ENCODE measurements at regions not wholly inside any gene's neighbourhood (a gene's known extent, or its start where the extent isn't known, plus 50 kb on each side); places are given as distances from the start of the nearest gene placed in this dataset.

GRCh38 chr13:105643966-105644365 lies 891.5 kb downstream of the EFNB2 start:
- no peak for DNase-seq

DNA sequence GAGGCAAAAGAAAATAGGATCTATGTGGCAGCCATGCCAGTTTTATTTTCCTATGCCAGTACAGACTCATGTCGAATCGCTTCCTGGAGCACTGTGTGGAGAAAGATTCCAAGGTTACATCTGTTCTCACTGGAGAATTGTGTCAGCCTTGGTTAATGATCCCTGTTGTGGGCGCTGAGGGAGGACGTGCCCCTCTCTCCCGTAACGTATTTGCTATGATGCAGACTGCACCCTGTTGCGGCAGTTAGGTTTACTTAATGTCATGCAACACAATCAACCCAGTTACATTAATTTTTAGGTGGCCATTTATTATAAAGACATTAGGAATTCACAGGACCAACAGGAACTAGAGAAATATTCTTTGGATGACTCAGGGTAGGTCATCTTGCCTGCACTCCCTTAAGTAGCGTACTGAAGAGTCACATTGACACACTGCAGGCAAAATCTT lies 892.9 kb downstream of the EFNB2 start:
- DNase-seq, result no peak

DNA sequence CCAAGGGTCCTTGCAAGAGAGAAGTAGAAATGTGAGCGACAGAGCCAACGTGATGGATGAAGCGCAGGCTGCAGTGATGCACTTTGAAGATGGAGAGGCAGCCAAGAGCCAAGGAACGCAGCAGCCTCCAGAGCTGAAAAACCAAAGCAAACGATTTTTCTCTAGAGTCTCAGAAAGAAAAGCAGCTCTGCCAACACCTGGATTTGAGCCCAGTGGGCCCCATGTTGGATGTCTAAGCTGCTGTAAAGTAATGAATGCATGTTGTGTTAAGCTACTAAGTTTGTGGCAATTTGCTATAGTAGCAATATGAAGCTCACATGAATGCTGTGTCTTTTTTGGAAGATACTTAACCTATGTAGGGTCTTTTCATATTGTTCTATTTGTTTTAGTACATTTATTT lies 894.3 kb downstream of the EFNB2 start:
- no peak for DNase-seq

DNA sequence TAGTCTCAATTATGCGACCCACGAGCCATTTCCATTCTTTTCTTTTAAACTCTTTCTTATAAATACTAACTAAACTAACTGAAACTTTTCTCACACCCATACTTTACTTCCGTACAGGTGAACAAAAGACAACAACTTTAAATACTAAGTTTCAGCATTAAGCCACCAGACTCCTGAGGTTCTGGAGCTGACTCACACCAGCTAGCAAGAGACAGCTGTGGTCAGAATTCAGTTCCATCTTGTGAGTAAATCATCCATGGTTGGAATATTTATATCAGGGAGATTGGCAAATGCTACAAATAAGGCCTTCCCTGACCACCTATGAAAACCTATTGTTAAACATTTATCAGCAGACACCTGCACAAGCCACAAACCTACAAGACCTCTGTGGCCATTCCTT lies 897.0 kb downstream of the EFNB2 start:
- DNase-seq, result no peak

- no peak for DNase-seq
Measured at GRCh38 chr13:105634059-105634458, 901.4 kb downstream of the EFNB2 start.

- no peak for DNase-seq
Measured at GRCh38 chr13:105630431-105630830, 905.0 kb downstream of the EFNB2 start.

- no peak for DNase-seq
Measured at GRCh38 chr13:105627270-105627669, 908.2 kb downstream of the EFNB2 start.

DNA sequence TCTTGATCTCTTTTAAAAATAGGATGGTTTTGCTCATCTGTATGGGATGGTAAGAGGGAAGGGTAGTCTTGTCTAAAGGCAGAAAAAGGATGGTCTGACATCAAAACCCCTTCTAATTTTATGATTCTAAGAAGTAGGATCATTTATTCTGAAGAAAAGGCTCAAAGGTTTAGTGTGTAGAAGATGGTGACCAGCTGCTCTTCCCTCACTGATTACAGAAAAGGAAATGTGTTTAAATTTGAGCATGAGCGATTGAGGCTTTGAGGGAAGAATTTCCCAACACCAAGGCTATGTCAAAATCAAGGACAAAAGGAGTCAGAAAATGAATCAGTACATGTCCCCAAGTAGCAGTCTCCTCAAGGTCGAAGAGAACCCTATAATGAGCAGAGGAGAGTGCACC lies 909.8 kb downstream of the EFNB2 start:
- DNase-seq, result no peak

- DNase-seq, result no peak
Measured at GRCh38 chr13:105616333-105617075, 919.0 kb downstream of the EFNB2 start.

DNA sequence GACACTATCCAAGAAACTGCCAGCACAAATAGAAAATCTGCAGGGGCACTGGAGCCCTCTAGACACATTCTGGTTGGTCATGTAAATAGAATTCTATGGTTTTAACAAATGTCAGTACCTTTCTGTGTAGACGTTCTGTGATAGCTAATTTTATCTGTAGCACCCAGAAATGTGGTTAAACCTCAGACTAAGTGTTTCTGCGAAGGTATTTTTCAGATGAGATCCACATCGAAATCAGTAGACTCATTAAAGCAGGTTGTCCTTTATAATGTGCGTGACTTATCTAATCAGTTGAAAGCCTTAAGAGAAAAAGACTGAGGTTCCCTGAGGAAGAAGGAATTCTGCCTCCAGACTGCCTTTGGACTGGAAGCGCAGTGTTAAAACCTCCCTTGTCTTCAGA lies 922.9 kb downstream of the EFNB2 start:
- no peak for DNase-seq

GRCh38 chr13:105611424-105611823 lies 924.0 kb downstream of the EFNB2 start:
- DNase-seq, result no peak

GRCh38 chr13:105608104-105608503 lies 927.4 kb downstream of the EFNB2 start:
- no peak for DNase-seq

DNA sequence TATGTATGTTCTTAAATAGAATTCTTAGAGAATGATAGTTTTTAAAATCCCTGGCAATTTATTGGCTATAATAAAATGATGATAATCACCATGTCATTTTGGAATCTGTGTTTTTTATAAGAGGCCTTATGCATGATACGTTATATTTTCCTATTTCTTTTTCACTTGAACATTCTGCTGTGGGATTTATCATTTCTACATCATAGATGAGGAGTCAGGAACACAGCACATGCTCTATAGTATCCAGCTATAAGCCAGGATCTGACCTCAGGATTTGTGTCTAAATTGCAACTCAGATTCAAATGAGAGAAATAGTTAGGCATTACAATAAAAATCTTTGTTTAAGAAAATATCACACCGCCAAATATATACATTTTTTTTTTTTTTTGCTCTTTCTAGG lies 928.0 kb downstream of the EFNB2 start:
- no peak for DNase-seq

DNA sequence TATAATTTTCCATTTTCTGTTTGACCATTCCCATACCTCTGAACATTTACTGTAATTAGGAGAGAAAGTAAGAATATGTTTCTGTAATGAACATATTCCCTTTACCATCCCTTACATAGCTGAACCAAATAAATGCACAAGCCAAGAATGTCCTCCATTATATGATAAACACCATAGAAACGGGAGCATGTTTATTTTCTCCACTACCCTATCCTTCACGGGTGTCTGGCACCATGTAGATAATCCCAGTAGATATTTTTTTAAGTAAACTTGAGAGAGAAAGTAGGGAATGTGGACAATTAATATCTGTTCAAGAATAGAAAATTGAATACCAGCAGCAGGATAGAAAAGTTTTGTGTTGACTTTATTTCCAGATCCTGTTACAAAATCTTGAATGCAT lies 928.4 kb downstream of the EFNB2 start:
- no peak for DNase-seq

DNA sequence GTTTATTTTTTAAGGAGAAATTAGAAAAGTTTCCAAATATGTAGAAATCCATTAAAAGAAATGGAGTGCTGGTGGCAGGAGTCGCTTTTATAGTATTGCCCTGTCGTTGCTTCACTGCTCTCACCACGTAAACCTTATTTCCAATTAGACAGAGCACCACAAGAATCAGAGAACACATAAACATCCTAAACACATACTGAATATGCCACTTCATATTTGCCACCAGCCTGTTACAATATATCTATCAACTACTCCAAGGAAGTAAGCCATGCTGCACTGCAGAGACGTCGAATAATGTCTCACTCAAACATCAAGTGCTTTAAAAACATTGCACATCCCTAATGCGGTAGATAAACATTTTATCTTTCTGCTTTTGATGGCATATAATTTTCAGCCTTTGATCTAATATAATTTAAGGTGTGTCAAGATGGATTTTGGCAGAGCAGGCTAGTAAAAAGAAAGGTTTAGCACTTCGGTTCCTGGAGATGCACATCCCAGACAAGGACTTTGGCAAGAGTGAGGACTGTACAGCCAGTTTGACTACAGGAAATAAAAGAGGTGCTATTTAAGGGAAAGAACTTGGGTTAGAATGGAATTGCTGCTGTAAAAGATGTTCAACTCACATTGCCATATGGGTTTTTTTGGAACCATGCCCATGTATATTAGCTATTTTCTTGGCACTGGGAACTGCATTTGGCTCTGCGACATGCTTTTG lies 932.3 kb downstream of the EFNB2 start:
- peak; percentile 94 for DNase-seq

DNA sequence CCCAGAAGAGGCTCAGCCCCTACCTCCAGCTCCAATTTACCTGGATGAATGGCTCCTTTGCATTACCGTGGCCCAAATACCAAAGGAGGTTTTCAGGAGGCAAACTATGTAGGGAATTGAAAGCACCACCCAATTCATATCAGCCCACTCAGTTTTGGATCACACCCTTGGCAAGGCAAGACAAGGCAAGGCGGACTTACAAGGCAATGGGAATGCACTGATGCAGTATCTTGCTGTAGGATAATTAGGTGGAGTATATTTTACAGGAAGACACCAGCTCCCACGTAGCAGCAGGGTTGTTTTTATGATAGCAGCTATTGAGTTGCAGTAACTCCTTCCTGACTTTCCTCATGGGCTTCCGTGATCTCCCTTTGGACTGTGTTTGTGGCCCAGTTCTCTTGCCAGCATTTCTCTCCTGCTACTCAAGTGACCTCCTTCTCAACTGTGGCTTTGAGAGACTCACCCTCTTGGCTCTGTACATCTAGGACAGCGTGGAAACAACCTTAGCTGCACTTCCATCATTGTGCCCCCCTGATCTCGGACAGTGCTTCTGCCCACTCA lies 935.9 kb downstream of the EFNB2 start:
- DNase-seq, result no peak

DNA sequence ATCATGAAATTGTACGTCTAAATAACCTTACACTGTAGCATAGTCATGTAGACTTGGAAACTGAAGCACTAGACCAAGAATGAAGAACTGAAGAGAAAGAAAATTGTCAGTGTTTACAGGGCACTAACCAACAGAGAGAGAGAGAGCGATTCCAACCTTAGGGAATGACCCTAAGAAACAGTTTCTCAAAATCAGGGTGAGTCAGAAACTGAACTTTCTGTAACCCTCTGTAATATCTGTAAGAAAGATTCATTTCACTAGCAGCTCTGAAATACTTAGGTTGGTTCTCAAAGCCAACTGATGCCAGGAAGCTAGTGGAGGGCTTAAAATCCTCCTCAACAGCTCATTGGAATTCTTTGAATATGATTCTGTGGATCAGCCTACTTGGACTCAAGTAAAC lies 936.9 kb downstream of the EFNB2 start:
- no peak for DNase-seq

GRCh38 chr13:105597573-105597972 lies 937.9 kb downstream of the EFNB2 start:
- no peak for DNase-seq

GRCh38 chr13:105595471-105595870 lies 940.0 kb downstream of the EFNB2 start:
- no peak for DNase-seq

- no peak for DNase-seq
Measured at GRCh38 chr13:105591277-105591676, 944.2 kb downstream of the EFNB2 start.

- no peak for DNase-seq
Measured at GRCh38 chr13:105587786-105588185, 947.7 kb downstream of the EFNB2 start.

GRCh38 chr13:105579821-105580710 lies 955.4 kb downstream of the EFNB2 start:
- no peak for DNase-seq

DNA sequence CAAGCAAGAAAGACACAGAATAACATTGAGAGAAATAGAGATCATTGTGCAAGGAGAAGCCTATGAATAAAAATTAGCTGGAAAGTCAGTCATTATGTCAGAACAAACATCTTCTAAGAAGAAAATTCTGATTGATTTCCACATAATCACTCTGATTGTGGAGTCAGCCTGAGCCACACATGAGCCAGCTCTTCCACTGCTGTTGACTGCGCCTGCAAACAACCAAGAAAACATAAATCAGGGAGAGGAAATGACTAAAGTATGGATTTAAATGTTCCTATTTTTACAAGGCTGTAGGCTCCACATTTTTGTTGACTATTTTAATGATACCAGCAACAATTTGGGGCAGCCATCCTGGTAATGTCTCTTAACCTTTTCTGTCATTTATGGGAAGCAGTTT lies 962.3 kb downstream of the EFNB2 start:
- no peak for DNase-seq

Data from NCI-H1105 (cell line).